H1 (cell line): ENCODE measurements at regions not wholly inside any gene's neighbourhood (a gene's known extent, or its start where the extent isn't known, plus 50 kb on each side); places are given as distances from the start of the nearest gene placed in this dataset.

ENCODE experiments used
- CTCF ChIA-PET: fragments of 300-600 bp; sonication (Branson Sonifier 250); formaldehyde crosslinking; loops from one replicate; lab custom pipeline; 2021; ENCODE audit not compliant: partially characterized antibody; lab: Charles Lee
- POLR2A ChIA-PET: fragments of 300-600 bp; sonication (Branson Sonifier 250); formaldehyde crosslinking; loops from one replicate; lab custom pipeline; 2021; ENCODE audit warnings: inconsistent platforms; ENCODE audit not compliant: partially characterized antibody; lab: Charles Lee
- DNase-seq, 2 experiments: peaks; one replicate each; pipeline versions ENCODE4 v3.0.0 to v3.0.0-alpha.2; 2010 to 2022; ENCODE audit warnings: low spot score in 2 of 2, low read depth in 1 of 2, mixed read lengths in 1 of 2
- FAIRE-seq: peaks from 2 replicates; lab custom pipeline; 2011; peaks lifted over from hg19 to GRCh38; lab: Jason Lieb, UNC
- H2AFZ ChIP-seq: 2 replicates; pipeline ENCODE4 v1.8.1; 2012; ENCODE audit warnings: low read length, inconsistent platforms
- H2AK5ac ChIP-seq: 2 replicates; pipeline ENCODE4 v1.6.1; 2013; ENCODE audit warnings: low read depth, low read length
- H2BK120ac ChIP-seq: replicated peaks from 2 replicates; pipeline ENCODE3; 2013; ENCODE audit warnings: low read depth, low read length, inconsistent platforms
- H2BK12ac ChIP-seq: 2 replicates; pipeline ENCODE4 v1.6.1; 2013; ENCODE audit warnings: low read depth, low read length
- H2BK15ac ChIP-seq: 2 replicates; pipeline ENCODE4 v1.6.1; 2013; ENCODE audit warnings: low read length
- H2BK20ac ChIP-seq: 2 replicates; pipeline ENCODE4 v1.6.1; 2013; ENCODE audit warnings: low read length
- H2BK5ac ChIP-seq: 2 replicates; pipeline ENCODE4 v1.6.1; 2013; ENCODE audit warnings: low read depth, low read length
- H3K14ac ChIP-seq: 2 replicates; pipeline ENCODE4 v1.6.1; 2013; ENCODE audit warnings: inconsistent platforms; ENCODE audit not compliant: insufficient read length
- H3K18ac ChIP-seq: 2 replicates; pipeline ENCODE4 v1.6.1; 2013; ENCODE audit warnings: low read length; ENCODE audit errors: extremely low read depth
- H3K23ac ChIP-seq: 2 replicates; pipeline ENCODE4 v1.6.1; 2013; ENCODE audit warnings: inconsistent platforms; ENCODE audit not compliant: insufficient read length
- H3K23me2 ChIP-seq: 2 replicates; pipeline ENCODE4 v1.6.1; 2013; ENCODE audit warnings: low read depth, low read length
- H3K27ac ChIP-seq: 2 replicates; pipeline ENCODE4 v1.6.1; 2011; ENCODE audit warnings: low read depth, low read length, inconsistent platforms
- H3K27me3 ChIP-seq, 4 experiments: replicated peaks in 1 of 4; 1 replicate in 1 of 4; 2 replicates in 3 of 4; pipeline versions ENCODE4 v1.6.1 to v1.8.1; 2011 to 2013; ENCODE audit warnings: low read length in 3 of 4, mild to moderate bottlenecking in 3 of 4, inconsistent platforms in 2 of 4, mixed read lengths in 2 of 4, moderate library complexity in 1 of 4; ENCODE audit not compliant: control insufficient read depth in 3 of 4, insufficient read depth in 3 of 4; ENCODE audit errors: extremely low read depth in 1 of 4
- H3K36me3 ChIP-seq, 4 experiments: 2 replicates each; pipeline versions ENCODE4 v1.6.1 to v1.8.1; 2011 to 2013; ENCODE audit warnings: mild to moderate bottlenecking in 4 of 4, low read length in 3 of 4, moderate library complexity in 2 of 4, control low read depth in 1 of 4, inconsistent platforms in 1 of 4; ENCODE audit not compliant: insufficient read depth in 4 of 4, control insufficient read depth in 2 of 4
- H3K4ac ChIP-seq: replicated peaks from 2 replicates; pipeline ENCODE3; 2013; ENCODE audit warnings: low read length, low read depth, mixed read lengths, inconsistent platforms; ENCODE audit not compliant: insufficient read length
- H3K4me1 ChIP-seq, 4 experiments: replicated peaks in 1 of 4; 1 replicate in 1 of 4; 2 replicates in 3 of 4; pipeline versions ENCODE4 v1.6.1 to v1.8.1; 2011 to 2013; ENCODE audit warnings: low read length in 3 of 4, inconsistent platforms in 2 of 4, mixed read lengths in 1 of 4; ENCODE audit not compliant: insufficient read depth in 4 of 4, control insufficient read depth in 3 of 4
- H3K4me2 ChIP-seq, 2 experiments: 2 replicates each; pipeline versions ENCODE4 v1.6.1 to v1.8.1; 2011 to 2013; ENCODE audit warnings: low read depth in 2 of 2, low read length in 2 of 2, control low read depth in 1 of 2, inconsistent platforms in 1 of 2, mild to moderate bottlenecking in 1 of 2; ENCODE audit not compliant: insufficient read depth in 1 of 2
- H3K4me3 ChIP-seq, 4 experiments: fragments of 200-600, 300-600 bp in 1 of 4; sonication (generic), shearing (Covaris generic), sonication (Bioruptor Twin) in 1 of 4; 2 replicates each; pipeline versions ENCODE4 v1.5.1 to v1.8.1; 2011 to 2016; ENCODE audit warnings: low read length in 4 of 4, low read depth in 3 of 4, control low read depth in 2 of 4, inconsistent platforms in 2 of 4, mild to moderate bottlenecking in 2 of 4, mixed read lengths in 1 of 4, moderate library complexity in 1 of 4; ENCODE audit not compliant: insufficient read depth in 2 of 4; ENCODE audit errors: extremely low read depth in 1 of 4
- H3K56ac ChIP-seq: replicated peaks from 2 replicates; pipeline ENCODE3; 2013; ENCODE audit warnings: low read depth, mild to moderate bottlenecking, mixed read lengths, low read length, inconsistent platforms; ENCODE audit not compliant: insufficient read length
- H3K79me1 ChIP-seq: 2 replicates; pipeline ENCODE4 v1.6.1; 2013; ENCODE audit warnings: low read depth, low read length, control low read depth
- H3K79me2 ChIP-seq, 2 experiments: 2 replicates each; pipeline versions ENCODE4 v1.6.1 to v1.8.1; 2012 to 2013; ENCODE audit warnings: low read length in 2 of 2, mild to moderate bottlenecking in 2 of 2, inconsistent platforms in 1 of 2; ENCODE audit not compliant: insufficient read depth in 2 of 2, control insufficient read depth in 1 of 2
- H3K9ac ChIP-seq, 4 experiments: replicated peaks in 1 of 4; 1 replicate in 1 of 4; 2 replicates in 3 of 4; pipeline versions ENCODE4 v1.6.1 to v1.8.1; 2011 to 2013; ENCODE audit warnings: low read depth in 3 of 4, low read length in 3 of 4, control low read depth in 2 of 4, mild to moderate bottlenecking in 2 of 4, moderate library complexity in 2 of 4, inconsistent platforms in 1 of 4; ENCODE audit errors: extremely low read depth in 1 of 4
- H3K9me3 ChIP-seq, 2 experiments: 2 replicates each; pipeline versions ENCODE4 v1.6.1 to v1.8.1; 2012 to 2013; ENCODE audit warnings: mild to moderate bottlenecking in 2 of 2, moderate library complexity in 2 of 2, control low read depth in 1 of 2, inconsistent platforms in 1 of 2, low read depth in 1 of 2, low read length in 1 of 2, mixed read lengths in 1 of 2; ENCODE audit not compliant: insufficient read depth in 2 of 2
- H4K20me1 ChIP-seq, 2 experiments: replicated peaks in 1 of 2; 2 replicates each; pipeline versions ENCODE3 to v1.8.1; 2011 to 2013; ENCODE audit warnings: inconsistent platforms in 2 of 2, low read length in 2 of 2, mild to moderate bottlenecking in 1 of 2; ENCODE audit not compliant: insufficient read depth in 2 of 2, control insufficient read depth in 1 of 2
- H4K5ac ChIP-seq: 2 replicates; pipeline ENCODE4 v1.6.1; 2013; ENCODE audit warnings: low read length, low read depth, mixed read lengths, inconsistent platforms; ENCODE audit not compliant: insufficient read length
- H4K8ac ChIP-seq: 2 replicates; pipeline ENCODE4 v1.8.0; 2013; ENCODE audit warnings: mild to moderate bottlenecking, moderate library complexity, low read length, inconsistent platforms; ENCODE audit not compliant: insufficient read depth; ENCODE audit errors: extremely low read depth
- H4K91ac ChIP-seq: replicated peaks from 2 replicates; pipeline ENCODE3; 2013; ENCODE audit warnings: low read length, mixed read lengths, inconsistent platforms; ENCODE audit not compliant: insufficient read length
- ATF2 ChIP-seq: IDR thresholded peaks from 2 replicates; pipeline ENCODE4 v1.6.1; 2012; ENCODE audit warnings: low read length, inconsistent platforms
- HDAC6 ChIP-seq: IDR thresholded peaks from one replicate; pipeline ENCODE4 v1.7.1; 2012; ENCODE audit warnings: low read depth, mild to moderate bottlenecking, inconsistent platforms, low read length, moderate library complexity
- KDM4A ChIP-seq: IDR thresholded peaks from one replicate; pipeline ENCODE4 v1.7.1; 2012; ENCODE audit warnings: low read depth, mild to moderate bottlenecking, moderate library complexity, low read length, inconsistent platforms; ENCODE audit not compliant: severe bottlenecking
- NRF1 ChIP-seq: IDR thresholded peaks from 2 replicates; pipeline ENCODE4 v1.6.1; 2011; ENCODE audit warnings: mild to moderate bottlenecking, low read depth, low read length, improper control_type of control experiment
- POLR2A ChIP-seq, 2 experiments: IDR thresholded peaks; 1 replicate in 1 of 2; 2 replicates in 1 of 2; pipeline ENCODE4 v1.6.1; 2011; ENCODE audit warnings: low read depth in 2 of 2, low read length in 2 of 2, mild to moderate bottlenecking in 2 of 2; ENCODE audit errors: control extremely low read depth in 1 of 2
- SP1 ChIP-seq: IDR thresholded peaks from 2 replicates; pipeline ENCODE4 v1.6.1; 2011; ENCODE audit warnings: low read depth, low read length
- WGBS, 2 experiments: shearing (Covaris generic) in 1 of 2; methylation state at CpG; one replicate each; pipeline versions ENCODE4 v1.1.6 to v1.1.7; 2013 to 2015; ENCODE audit warnings: low lambda C conversion rate in 2 of 2, mixed read lengths in 2 of 2, inconsistent platforms in 1 of 2, low coverage in 1 of 2, missing lambda C conversion rate in 1 of 2; ENCODE audit not compliant: insufficient replicate concordance in 2 of 2, insufficient coverage in 1 of 2, insufficient read length in 1 of 2; ENCODE audit errors: extremely low coverage in 1 of 2, missing lambda C conversion rate in 1 of 2; 5-methylcytosine and 5-hydroxymethylcytosine counted together

DNA sequence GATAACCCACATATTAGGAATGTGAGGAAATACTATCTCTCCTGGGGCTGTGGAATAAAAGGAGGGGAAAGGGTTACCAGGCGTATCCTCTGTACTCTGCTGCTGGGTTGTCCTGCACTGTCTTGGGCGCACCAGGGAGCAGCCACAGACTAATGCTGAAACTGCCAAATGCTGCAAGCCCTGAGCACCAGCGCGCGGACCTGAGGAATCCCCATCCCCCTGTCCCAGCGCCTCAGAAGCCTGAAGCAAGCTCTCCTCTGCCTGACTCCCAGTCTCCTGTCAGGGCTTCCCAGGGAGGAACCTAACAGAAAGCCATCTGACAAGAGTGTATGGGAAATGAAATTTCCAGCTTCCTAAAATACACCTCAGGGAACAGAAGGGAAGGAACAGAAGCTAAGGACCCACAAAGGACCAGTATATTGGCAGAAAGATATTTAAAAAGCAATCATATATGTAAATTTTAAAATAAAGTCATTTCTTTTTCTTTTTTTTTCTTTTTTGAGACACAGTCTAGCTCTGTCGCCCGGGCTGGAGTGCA is 158.3 kb upstream of the C2CD4B start:
- POLR2A ChIA-PET, result no interaction called here
- no peak overlapping the region for H2BK15ac ChIP-seq
- H2AK5ac ChIP-seq, result no peak overlapping the region
- no peak overlapping the region for H3K23ac ChIP-seq
- H2BK120ac ChIP-seq, result no peak overlapping the region
- no peak overlapping the region for H3K18ac ChIP-seq
- FAIRE-seq (no peak), DNase-seq (no peak)
- no peaks in the 10 kb centered on the region for H3K79me2 ChIP-seq
- H3K27ac ChIP-seq, result no peak overlapping the region
- CTCF ChIA-PET, result interaction anchor here (0.6 to 2.2 kb wide), 5 partner anchors 16 to 296 kb away, joined by 3 to 8 read pairs (median 3); partner anchors contain the start of gene VPS13C
- no peaks in the 10 kb centered on the region for H3K36me3 ChIP-seq
- TF ChIP-seq SP1 (no peak), NRF1 (no peak), KDM4A (no peak), ATF2 (no peak), POLR2A (IDR thresholded peaks at IDR 0.05; ENCODE audit: control extremely low read depth in 1 of 2, low read depth in 2 of 2, low read length in 2 of 2) (no peak), HDAC6 (no peak)
- H3K79me1 ChIP-seq, result no peaks in the 10 kb centered on the region
- H3K56ac ChIP-seq, result no peak overlapping the region
- H3K9ac ChIP-seq, result no peak overlapping the region
- no peak overlapping the region for H3K14ac ChIP-seq
- peaks cover 0 to 3% (median 0%) of the 10 kb centered on the region in 4 experiments; a peak in 1 of 7 replicates for H3K4me1 ChIP-seq
- 90% methylated on average over 7 of the region's 8 CpGs; no CpG with 5 or more reads in 1 of the 2 experiments for WGBS, 2 experiments
- H2BK5ac ChIP-seq, result no peak overlapping the region
- 0 out of 2 replicates have a peak overlapping the region, but pooled peaks have one; percentile 39 for H2BK12ac ChIP-seq
- no peaks in the 10 kb centered on the region for H4K20me1 ChIP-seq
- H3K4me3 ChIP-seq, result no peak overlapping the region
- no peak overlapping the region for H4K5ac ChIP-seq
- H3K27me3 ChIP-seq, result no peaks in the 10 kb centered on the region
- no peak overlapping the region for H2BK20ac ChIP-seq
- no peak overlapping the region for H3K4me2 ChIP-seq
- no peak overlapping the region for H3K4ac ChIP-seq
- H3K9me3 ChIP-seq, result no peaks in the 10 kb centered on the region
- H4K91ac ChIP-seq, result no peak overlapping the region
- H2AFZ ChIP-seq, result 0 out of 2 replicates have a peak overlapping the region, but pooled peaks have one; percentile 41
- H3K23me2 ChIP-seq, result no peaks in the 10 kb centered on the region
- peak overlapping the region; percentile 54; the same call in 1 of the 2 replicates for H4K8ac ChIP-seq
